ENCODE measurements at regions not wholly inside any gene's neighbourhood (a gene's known extent, or its start where the extent isn't known, plus 50 kb on each side); places are given as distances from the start of the nearest gene placed in this dataset.

- H3K9me3 Mint-ChIP-seq: peaks cover 16% of the 10 kb centered on the region
- H3K36me3 Mint-ChIP-seq: no peaks in the 10 kb centered on the region
- no peak for DNase-seq (ENCODE audit: low spot score in 2 of 2)
- H3K27ac Mint-ChIP-seq: no peak overlapping the region
- no peaks in the 10 kb centered on the region for H3K4me1 Mint-ChIP-seq
- no peak for ATAC-seq
- no peak overlapping the region for H3K4me3 Mint-ChIP-seq
Observed at GRCh38 chr4:167578906-167579305, 344.6 kb upstream of the SPOCK3 start.

GRCh38 chr4:167581449-167581965, 347.2 kb upstream of the SPOCK3 start:
- Mint-ChIP-seq H3K36me3 (no peaks in the 10 kb centered on the region), H3K9me3 (peaks cover 18% of the 10 kb centered on the region), H3K27ac (no peak overlapping the region), H3K4me1 (no peaks in the 10 kb centered on the region), H3K4me3 (no peak overlapping the region)
- no peak for ATAC-seq
- DNase-seq (ENCODE audit: low spot score in 2 of 2): no peak

GRCh38 chr4:167587361-167587760, 353.1 kb upstream of the SPOCK3 start:
- DNase-seq (ENCODE audit: low spot score in 2 of 2) (no peak), ATAC-seq (no peak)
- Mint-ChIP-seq H3K9me3 (peaks cover 18% of the 10 kb centered on the region), H3K4me1 (no peaks in the 10 kb centered on the region), H3K4me3 (no peak overlapping the region), H3K27ac (no peak overlapping the region), H3K36me3 (no peaks in the 10 kb centered on the region)

GRCh38 chr4:167595898-167596297, 361.6 kb upstream of the SPOCK3 start:
- Mint-ChIP-seq H3K36me3 (no peaks in the 10 kb centered on the region), H3K9me3 (peaks cover 13% of the 10 kb centered on the region), H3K27ac (no peak overlapping the region), H3K4me1 (no peaks in the 10 kb centered on the region), H3K4me3 (no peak overlapping the region)
- no peak for ATAC-seq
- DNase-seq (ENCODE audit: low spot score in 2 of 2): no peak

- H3K27ac Mint-ChIP-seq: no peak overlapping the region
- no peak overlapping the region for H3K4me3 Mint-ChIP-seq
- peaks cover 13% of the 10 kb centered on the region for H3K9me3 Mint-ChIP-seq
- ATAC-seq (no peak), DNase-seq (ENCODE audit: low spot score in 2 of 2) (no peak)
- no peaks in the 10 kb centered on the region for H3K36me3 Mint-ChIP-seq
- no peaks in the 10 kb centered on the region for H3K4me1 Mint-ChIP-seq
Observed at GRCh38 chr4:167602157-167602556, 367.9 kb upstream of the SPOCK3 start.

- no peak for ATAC-seq
- no peak for DNase-seq (ENCODE audit: low spot score in 2 of 2)
- H3K9me3 Mint-ChIP-seq: peaks cover 9% of the 10 kb centered on the region
- H3K4me3 Mint-ChIP-seq: no peak overlapping the region
- H3K36me3 Mint-ChIP-seq: no peaks in the 10 kb centered on the region
- H3K4me1 Mint-ChIP-seq: no peaks in the 10 kb centered on the region
- H3K27ac Mint-ChIP-seq: no peak overlapping the region
Observed at GRCh38 chr4:167606551-167606950, 372.3 kb upstream of the SPOCK3 start.

- no peak for ATAC-seq
- H3K9me3 Mint-ChIP-seq: peaks cover 9% of the 10 kb centered on the region
- no peaks in the 10 kb centered on the region for H3K4me1 Mint-ChIP-seq
- H3K36me3 Mint-ChIP-seq: no peaks in the 10 kb centered on the region
- H3K27ac Mint-ChIP-seq: no peak overlapping the region
- H3K4me3 Mint-ChIP-seq: no peak overlapping the region
- no peak for DNase-seq (ENCODE audit: low spot score in 2 of 2)
Observed at GRCh38 chr4:167613381-167613780, 379.1 kb upstream of the SPOCK3 start.

GRCh38 chr4:167614866-167615265, 380.6 kb upstream of the SPOCK3 start:
- DNase-seq (ENCODE audit: low spot score in 2 of 2) (no peak), ATAC-seq (peak; percentile 31)
- no peak overlapping the region for H3K4me3 Mint-ChIP-seq
- H3K9me3 Mint-ChIP-seq: peaks cover 9% of the 10 kb centered on the region
- no peaks in the 10 kb centered on the region for H3K4me1 Mint-ChIP-seq
- no peaks in the 10 kb centered on the region for H3K36me3 Mint-ChIP-seq
- H3K27ac Mint-ChIP-seq: no peak overlapping the region

- DNase-seq (ENCODE audit: low spot score in 2 of 2) (no peak), ATAC-seq (no peak)
- H3K9me3 Mint-ChIP-seq: peaks cover 11% of the 10 kb centered on the region
- no peaks in the 10 kb centered on the region for H3K36me3 Mint-ChIP-seq
- no peaks in the 10 kb centered on the region for H3K4me1 Mint-ChIP-seq
- no peak overlapping the region for H3K27ac Mint-ChIP-seq
- H3K4me3 Mint-ChIP-seq: no peak overlapping the region
Observed at GRCh38 chr4:167616476-167616875, 382.2 kb upstream of the SPOCK3 start.

GRCh38 chr4:167622481-167623240, 388.4 kb upstream of the SPOCK3 start:
- DNase-seq (ENCODE audit: low spot score in 2 of 2): peak in 1 of 2 donors; percentile 51
- H3K9me3 Mint-ChIP-seq: peaks cover 12% of the 10 kb centered on the region
- H3K36me3 Mint-ChIP-seq: no peaks in the 10 kb centered on the region
- no peak overlapping the region for H3K27ac Mint-ChIP-seq
- H3K4me1 Mint-ChIP-seq: no peaks in the 10 kb centered on the region
- peak; percentile 36 for ATAC-seq
- no peak overlapping the region for H3K4me3 Mint-ChIP-seq

GRCh38 chr4:167623241-167623572, 388.9 kb upstream of the SPOCK3 start:
- no peak for ATAC-seq
- H3K36me3 Mint-ChIP-seq: no peaks in the 10 kb centered on the region
- DNase-seq (ENCODE audit: low spot score in 2 of 2): no peak
- H3K4me1 Mint-ChIP-seq: no peaks in the 10 kb centered on the region
- H3K27ac Mint-ChIP-seq: no peak overlapping the region
- H3K4me3 Mint-ChIP-seq: no peak overlapping the region
- H3K9me3 Mint-ChIP-seq: peaks cover 12% of the 10 kb centered on the region

- no peak for DNase-seq (ENCODE audit: low spot score in 2 of 2)
- ATAC-seq: no peak
- H3K4me1 Mint-ChIP-seq: no peaks in the 10 kb centered on the region
- no peaks in the 10 kb centered on the region for H3K36me3 Mint-ChIP-seq
- H3K4me3 Mint-ChIP-seq: no peak overlapping the region
- no peak overlapping the region for H3K27ac Mint-ChIP-seq
- peaks cover 7% of the 10 kb centered on the region for H3K9me3 Mint-ChIP-seq
Observed at GRCh38 chr4:167629272-167629671, 395.0 kb upstream of the SPOCK3 start.

- Mint-ChIP-seq H3K36me3 (no peaks in the 10 kb centered on the region), H3K27ac (no peak overlapping the region), H3K4me3 (no peak overlapping the region), H3K9me3 (peaks cover 19% of the 10 kb centered on the region), H3K4me1 (no peaks in the 10 kb centered on the region)
- ATAC-seq: no peak
- DNase-seq (ENCODE audit: low spot score in 2 of 2): no peak
Observed at GRCh38 chr4:167642250-167642649, 408.0 kb upstream of the SPOCK3 start.

- H3K4me3 Mint-ChIP-seq: no peak overlapping the region
- peaks cover 20% of the 10 kb centered on the region for H3K9me3 Mint-ChIP-seq
- H3K4me1 Mint-ChIP-seq: no peaks in the 10 kb centered on the region
- no peak for DNase-seq (ENCODE audit: low spot score in 2 of 2)
- H3K36me3 Mint-ChIP-seq: no peaks in the 10 kb centered on the region
- no peak for ATAC-seq
- H3K27ac Mint-ChIP-seq: no peak overlapping the region
Observed at GRCh38 chr4:167645358-167645757, 411.1 kb upstream of the SPOCK3 start.

GRCh38 chr4:167652267-167652666, 418.0 kb upstream of the SPOCK3 start:
- H3K9me3 Mint-ChIP-seq: peaks cover 14% of the 10 kb centered on the region
- H3K4me3 Mint-ChIP-seq: no peak overlapping the region
- DNase-seq (ENCODE audit: low spot score in 2 of 2) (no peak), ATAC-seq (peak; percentile 43)
- H3K36me3 Mint-ChIP-seq: no peaks in the 10 kb centered on the region
- H3K4me1 Mint-ChIP-seq: no peaks in the 10 kb centered on the region
- no peak overlapping the region for H3K27ac Mint-ChIP-seq

GRCh38 chr4:167688660-167689142, 403.6 kb upstream of the ANXA10 start:
- H3K27ac Mint-ChIP-seq: no peak overlapping the region
- H3K9me3 Mint-ChIP-seq: peaks cover 15% of the 10 kb centered on the region
- DNase-seq (ENCODE audit: low spot score in 2 of 2) (no peak), ATAC-seq (no peak)
- no peak overlapping the region for H3K4me3 Mint-ChIP-seq
- no peaks in the 10 kb centered on the region for H3K36me3 Mint-ChIP-seq
- H3K4me1 Mint-ChIP-seq: no peaks in the 10 kb centered on the region

Measured in stimulated activated effector memory CD8-positive, alpha-beta T cell treated with anti-CD3 and anti-CD28 coated beads, Interleukin-12 subunit alpha, Interleukin-12 subunit beta, amount 100 ng/mL, for 72 hours (primary cell).